Bronchial epithelial cell (primary cell): ENCODE measurements at regions not wholly inside any gene's neighbourhood (a gene's known extent, or its start where the extent isn't known, plus 50 kb on each side); places are given as distances from the start of the nearest gene placed in this dataset.

Experiments
- DNase-seq: peaks from one replicate; pipeline ENCODE4 v3.0.0-alpha.2; 2010; ENCODE audit warnings: low read depth
- FAIRE-seq: peaks from 2 replicates; lab custom pipeline; 2011; peaks lifted over from hg19 to GRCh38; lab: Jason Lieb, UNC
- H3K27me3 ChIP-seq: 2 replicates; pipeline ENCODE4 v1.5.1; 2011; ENCODE audit warnings: low read length; ENCODE audit not compliant: control insufficient read depth, insufficient read depth
- H3K36me3 ChIP-seq: 2 replicates; pipeline ENCODE4 v1.5.1; 2011; ENCODE audit warnings: low read length; ENCODE audit not compliant: control insufficient read depth, insufficient read depth
- H3K4me3 ChIP-seq: 2 replicates; pipeline ENCODE4 v1.5.1; 2011; ENCODE audit warnings: mild to moderate bottlenecking, low read depth, low read length, control low read depth
- TF ChIP-seq, protein P1 (sequence below): IDR thresholded peaks from 2 replicates; pipeline ENCODE4 v1.5.1; 2011; ENCODE audit warnings: mild to moderate bottlenecking, moderate library complexity, low read length, control low read depth, inconsistent platforms; ENCODE audit not compliant: insufficient read depth, severe bottlenecking

GRCh38 chr3:153442386-153442785 lies 280.4 kb downstream of the RAP2B start:
- FAIRE-seq (no peak), DNase-seq (peak; percentile 54)
- Histone ChIP-seq H3K4me3 (no peak overlapping the region), H3K27me3 (no peaks in the 10 kb centered on the region), H3K36me3 (no peaks in the 10 kb centered on the region)
- TF ChIP-seq, protein P1, sequence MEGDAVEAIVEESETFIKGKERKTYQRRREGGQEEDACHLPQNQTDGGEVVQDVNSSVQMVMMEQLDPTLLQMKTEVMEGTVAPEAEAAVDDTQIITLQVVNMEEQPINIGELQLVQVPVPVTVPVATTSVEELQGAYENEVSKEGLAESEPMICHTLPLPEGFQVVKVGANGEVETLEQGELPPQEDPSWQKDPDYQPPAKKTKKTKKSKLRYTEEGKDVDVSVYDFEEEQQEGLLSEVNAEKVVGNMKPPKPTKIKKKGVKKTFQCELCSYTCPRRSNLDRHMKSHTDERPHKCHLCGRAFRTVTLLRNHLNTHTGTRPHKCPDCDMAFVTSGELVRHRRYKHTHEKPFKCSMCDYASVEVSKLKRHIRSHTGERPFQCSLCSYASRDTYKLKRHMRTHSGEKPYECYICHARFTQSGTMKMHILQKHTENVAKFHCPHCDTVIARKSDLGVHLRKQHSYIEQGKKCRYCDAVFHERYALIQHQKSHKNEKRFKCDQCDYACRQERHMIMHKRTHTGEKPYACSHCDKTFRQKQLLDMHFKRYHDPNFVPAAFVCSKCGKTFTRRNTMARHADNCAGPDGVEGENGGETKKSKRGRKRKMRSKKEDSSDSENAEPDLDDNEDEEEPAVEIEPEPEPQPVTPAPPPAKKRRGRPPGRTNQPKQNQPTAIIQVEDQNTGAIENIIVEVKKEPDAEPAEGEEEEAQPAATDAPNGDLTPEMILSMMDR, result no peak

GRCh38 chr3:153442799-153443487 lies 280.9 kb downstream of the RAP2B start:
- H3K36me3 ChIP-seq, result no peaks in the 10 kb centered on the region
- TF ChIP-seq, protein P1, result no peak
- no peak for FAIRE-seq
- H3K27me3 ChIP-seq, result no peaks in the 10 kb centered on the region
- H3K4me3 ChIP-seq, result no peak overlapping the region
- no peak for DNase-seq

- H3K27me3 ChIP-seq, result no peaks in the 10 kb centered on the region
- DNase-seq (peak; percentile 8), FAIRE-seq (no peak)
- no peak overlapping the region for H3K4me3 ChIP-seq
- no peaks in the 10 kb centered on the region for H3K36me3 ChIP-seq
- TF ChIP-seq, protein P1, result no peak
Observed at GRCh38 chr3:153443961-153444360, 281.9 kb downstream of the RAP2B start.

DNA sequence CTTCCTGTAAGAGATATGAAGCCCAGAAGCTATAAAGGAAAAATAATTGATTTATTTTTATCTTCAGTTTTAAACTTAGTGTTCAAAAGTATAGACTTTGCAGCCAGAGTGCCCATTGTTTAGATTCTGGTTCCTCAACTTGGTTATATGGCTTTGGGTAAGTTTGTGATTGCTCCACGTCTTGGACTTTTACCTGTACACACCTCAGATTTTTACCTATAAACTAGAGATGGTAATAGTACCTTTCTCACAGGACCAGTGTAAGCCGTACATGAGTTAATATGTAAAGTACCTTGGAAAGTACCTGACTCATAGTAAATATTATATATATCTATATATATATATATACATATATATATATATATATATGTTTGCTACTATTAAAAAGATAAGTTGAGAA lies 283.8 kb downstream of the RAP2B start:
- H3K36me3 ChIP-seq, result no peaks in the 10 kb centered on the region
- TF ChIP-seq, protein P1, result no peak
- no peak overlapping the region for H3K4me3 ChIP-seq
- no peak for DNase-seq
- FAIRE-seq, result no peak
- no peaks in the 10 kb centered on the region for H3K27me3 ChIP-seq

DNA sequence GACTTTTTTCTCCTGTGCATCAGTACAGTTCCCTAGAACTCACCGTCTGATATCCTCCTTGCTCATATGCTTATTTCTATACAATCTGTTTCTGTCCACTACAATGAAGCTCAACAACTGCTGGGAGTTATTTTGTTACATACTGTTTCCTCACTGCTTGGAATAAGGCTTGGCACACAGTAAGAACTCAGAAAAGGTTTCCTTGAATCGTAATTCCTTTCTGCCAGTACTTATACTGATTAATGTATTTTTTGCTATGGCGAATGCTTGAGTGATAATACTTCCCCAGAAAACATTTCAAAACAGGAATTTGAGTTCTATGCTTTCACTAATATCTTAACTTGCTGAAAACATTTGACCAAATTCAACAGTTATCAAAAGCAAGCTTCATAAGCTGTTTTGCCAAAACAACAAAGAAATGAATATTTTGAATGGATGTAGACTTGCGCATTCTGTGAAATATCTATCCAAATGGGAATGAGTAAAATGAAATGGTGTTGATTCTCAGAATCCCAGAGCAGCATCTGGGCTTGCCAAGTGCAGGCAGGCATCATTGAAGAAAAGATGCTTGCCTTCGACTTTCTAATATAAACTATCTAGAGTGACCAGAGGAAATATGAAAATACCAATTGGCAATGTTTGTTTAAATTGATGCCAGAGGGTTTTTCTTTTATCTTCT lies 286.3 kb downstream of the RAP2B start:
- H3K4me3 ChIP-seq, result no peak overlapping the region
- no peaks in the 10 kb centered on the region for H3K36me3 ChIP-seq
- H3K27me3 ChIP-seq, result no peaks in the 10 kb centered on the region
- FAIRE-seq (no peak), DNase-seq (no peak)
- TF ChIP-seq, protein P1, result no peak
